HepG2 (cell line): ENCODE measurements at regions not wholly inside any gene's neighbourhood (a gene's known extent, or its start where the extent isn't known, plus 50 kb on each side); places are given as distances from the start of the nearest gene placed in this dataset.

Experiments
- ATAC-seq: fragments of 200-7000 bp; cut with Tn5 transposase; 3 replicates; pipeline ENCODE4 v1.9.1; 2020; ENCODE audit warnings: mild to moderate bottlenecking, moderate library complexity
- BruUV-seq: library from RNA; stranded (reverse); fragments of 400-500 nt; replicated peaks from 2 replicates; lab custom pipeline; 2021; lab: Mats Ljungman, UMichigan
- CTCF ChIA-PET: fragments of 300-600 bp; formaldehyde crosslinking; extraction: SDS; loops from one replicate; lab custom pipeline; 2021; ENCODE audit warnings: low total read pairs, inconsistent platforms, low intra/inter-chr PET ratio; lab: Yijun Ruan, JAX
- POLR2A ChIA-PET: fragments of 350-600 bp; sonication (Branson Sonifier 250); formaldehyde crosslinking; loops from one replicate; lab custom pipeline; 2020; ENCODE audit warnings: antibody characterized with exemption, inconsistent platforms; lab: Yijun Ruan, JAX
- DNase-seq: peaks from one replicate; pipeline ENCODE4 v3.0.0-alpha.2; 2015; ENCODE audit warnings: low spot score
- FAIRE-seq: peaks from 3 replicates; lab custom pipeline; 2011; peaks lifted over from hg19 to GRCh38; lab: Jason Lieb, UNC
- H2AFZ ChIP-seq: one replicate; pipeline ENCODE4 v1.6.1; 2011; ENCODE audit warnings: low read length, inconsistent platforms
- H3K27ac ChIP-seq: fragments of 300-600 bp; 3 replicates; pipeline ENCODE4 v1.8.0; 2011; ENCODE audit warnings: mixed run types, mild to moderate bottlenecking, mixed read lengths, low read length, inconsistent platforms; ENCODE audit not compliant: insufficient read depth; ENCODE audit errors: extremely low read length
- H3K27me3 ChIP-seq, 2 experiments: fragments of 200-600 bp in 1 of 2; 2 replicates in 1 of 2; 3 replicates in 1 of 2; pipeline versions ENCODE4 v1.6.0 to v1.8.0; 2011; ENCODE audit warnings: low read length in 2 of 2, mild to moderate bottlenecking in 2 of 2, moderate library complexity in 2 of 2, inconsistent platforms in 1 of 2; ENCODE audit not compliant: insufficient read depth in 2 of 2, control insufficient read depth in 1 of 2
- H3K36me3 ChIP-seq, 2 experiments: fragments of 200-600 bp in 1 of 2; replicated peaks in 1 of 2; 2 replicates in 1 of 2; 3 replicates in 1 of 2; pipeline versions ENCODE4 v1.5.1 to v1.8.0; 2011; ENCODE audit warnings: low read length in 2 of 2, inconsistent platforms in 1 of 2; ENCODE audit not compliant: insufficient read depth in 2 of 2, control insufficient read depth in 1 of 2
- H3K4me1 ChIP-seq: 2 replicates; pipeline ENCODE4 v1.5.1; 2012; ENCODE audit warnings: low read length, inconsistent platforms; ENCODE audit not compliant: insufficient read depth
- H3K4me2 ChIP-seq: 2 replicates; pipeline ENCODE4 v1.6.0; 2011; ENCODE audit warnings: low read depth, low read length, inconsistent platforms
- H3K4me3 ChIP-seq, 3 experiments: fragments of 200-600 bp in 1 of 3; sonication (generic), shearing (Covaris generic) in 1 of 3; replicated peaks in 1 of 3; 2 replicates each; pipeline ENCODE4 v1.5.1; 2011 to 2016; ENCODE audit warnings: low read length in 3 of 3, inconsistent platforms in 2 of 3, low read depth in 2 of 3, mild to moderate bottlenecking in 2 of 3, control low read depth in 1 of 3, mixed read lengths in 1 of 3; ENCODE audit not compliant: insufficient read depth in 1 of 3
- H3K79me2 ChIP-seq: one replicate; pipeline ENCODE4 v1.6.1; 2011; ENCODE audit warnings: low read length, inconsistent platforms; ENCODE audit not compliant: insufficient read depth
- H3K9ac ChIP-seq: 2 replicates; pipeline ENCODE4 v1.6.0; 2011; ENCODE audit warnings: mild to moderate bottlenecking, low read depth, low read length, inconsistent platforms; ENCODE audit not compliant: insufficient read depth
- H3K9me3 ChIP-seq: 2 replicates; pipeline ENCODE4 v1.5.1; 2012; ENCODE audit warnings: mild to moderate bottlenecking, low read length
- H4K20me1 ChIP-seq: 2 replicates; pipeline ENCODE4 v1.6.0; 2011; ENCODE audit warnings: inconsistent platforms, mild to moderate bottlenecking, low read length, moderate library complexity; ENCODE audit not compliant: insufficient read depth
- EED ChIP-seq: sonication (generic); formaldehyde crosslinking; IDR thresholded peaks from 2 replicates; pipeline ENCODE4 v1.5.0; 2020; ENCODE audit warnings: mild to moderate bottlenecking, missing genetic modification reagents
- FOXO1 ChIP-seq: sonication (generic); formaldehyde crosslinking; IDR thresholded peaks from 2 replicates; pipeline ENCODE4 v1.4.0; 2020; ENCODE audit warnings: missing genetic modification reagents
- HIVEP1 ChIP-seq: sonication (generic); formaldehyde crosslinking; IDR thresholded peaks from 2 replicates; pipeline ENCODE4 v1.4.0; 2020; ENCODE audit warnings: mild to moderate bottlenecking, missing genetic modification reagents
- NCOA5 ChIP-seq: sonication (generic); formaldehyde crosslinking; IDR thresholded peaks from 2 replicates; pipeline ENCODE4 v1.4.0; 2020; ENCODE audit warnings: missing genetic modification reagents
- RBAK ChIP-seq: sonication (generic); formaldehyde crosslinking; IDR thresholded peaks from 2 replicates; pipeline ENCODE4 v1.5.1; 2020; ENCODE audit warnings: mild to moderate bottlenecking, missing genetic modification reagents
- SETDB1 ChIP-seq: sonication (generic); formaldehyde crosslinking; IDR thresholded peaks from 2 replicates; pipeline ENCODE4 v1.5.1; 2020; ENCODE audit warnings: missing genetic modification reagents, mild to moderate bottlenecking, borderline replicate concordance
- ZIK1 ChIP-seq: sonication (generic); formaldehyde crosslinking; IDR thresholded peaks from 2 replicates; pipeline ENCODE4 v1.5.0; 2020; ENCODE audit warnings: mild to moderate bottlenecking, low read depth, missing genetic modification reagents, borderline replicate concordance
- ZMYM2 ChIP-seq: sonication (generic); formaldehyde crosslinking; IDR thresholded peaks from 2 replicates; pipeline ENCODE4 v1.8.0; 2022; ENCODE audit warnings: mild to moderate bottlenecking, missing genetic modification reagents
- ZNF143 ChIP-seq: sonication (generic); formaldehyde crosslinking; IDR thresholded peaks from 2 replicates; pipeline ENCODE4 v1.4.0; 2020; ENCODE audit warnings: missing genetic modification reagents
- ZNF263 ChIP-seq: sonication (generic); formaldehyde crosslinking; IDR thresholded peaks from 2 replicates; pipeline ENCODE4 v1.4.0; 2020; ENCODE audit warnings: missing genetic modification reagents
- ZNF326 ChIP-seq: sonication (generic); formaldehyde crosslinking; IDR thresholded peaks from 2 replicates; pipeline ENCODE4 v1.4.0; 2020; ENCODE audit warnings: missing genetic modification reagents, borderline replicate concordance
- ZNF331 ChIP-seq: sonication (generic); formaldehyde crosslinking; IDR thresholded peaks from 2 replicates; pipeline ENCODE4 v1.4.0; 2020; ENCODE audit warnings: missing genetic modification reagents
- WGBS: methylation state at CpG from one replicate; pipeline ENCODE4 v1.1.6; 2017; ENCODE audit warnings: low lambda C conversion rate; 5-methylcytosine and 5-hydroxymethylcytosine counted together
- in situ Hi-C: cut with HindIII; loops from 2 replicates; pipeline ENCODE4 v1.10.0; 2017; ENCODE audit warnings: low pct_unique_long_range_greater_than_20kb; ENCODE audit not compliant: extremely low pct_ligation_motif_present
- intact Hi-C: fragments of 100-400 bp; cut with micrococcal nuclease; formaldehyde crosslinking; loops from one replicate; pipeline ENCODE4 v1.10.0; 2022; ENCODE audit not compliant: unreplicated experiment
- TF ChIP-seq, protein P1 (sequence below): sonication (generic); formaldehyde crosslinking; IDR thresholded peaks from 2 replicates; pipeline ENCODE4 v1.5.0; 2020; ENCODE audit warnings: mild to moderate bottlenecking, missing genetic modification reagents
- TF ChIP-seq, protein P2 (sequence below): sonication (generic); formaldehyde crosslinking; IDR thresholded peaks from 2 replicates; pipeline ENCODE4 v1.5.0; 2020; ENCODE audit warnings: mild to moderate bottlenecking, missing genetic modification reagents
- TF ChIP-seq, protein P3 (sequence below): sonication (generic); formaldehyde crosslinking; IDR thresholded peaks from 2 replicates; pipeline ENCODE4 v1.4.0; 2020; ENCODE audit warnings: mild to moderate bottlenecking, missing genetic modification reagents, borderline replicate concordance
- TF ChIP-seq, protein P4 (sequence below): sonication (generic); formaldehyde crosslinking; IDR thresholded peaks from 2 replicates; pipeline ENCODE4 v1.4.0; 2020; ENCODE audit warnings: mild to moderate bottlenecking, missing genetic modification reagents
- TF ChIP-seq, protein P5 (sequence below): sonication (generic); formaldehyde crosslinking; IDR thresholded peaks from 2 replicates; pipeline ENCODE4 v1.4.0; 2020; ENCODE audit warnings: mild to moderate bottlenecking, missing genetic modification reagents

DNA sequence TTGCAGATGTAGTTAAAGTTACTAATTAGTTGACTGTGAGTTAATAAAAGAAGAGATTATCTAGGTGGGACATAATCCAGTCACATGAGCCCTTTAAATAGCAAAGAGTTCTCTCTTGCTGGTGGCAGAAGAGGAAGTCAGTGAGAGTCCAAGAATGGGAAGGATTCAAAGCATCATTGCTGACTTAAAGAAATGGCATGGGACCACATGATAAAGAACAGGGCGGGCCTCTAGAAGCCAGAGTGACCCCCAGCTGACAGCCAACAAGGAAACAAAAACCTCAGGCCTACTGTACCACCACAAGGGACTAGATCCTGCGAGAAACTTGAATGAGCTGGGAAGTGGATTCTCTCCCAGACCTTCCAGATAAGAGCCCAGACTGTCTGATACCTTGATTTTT is 447.2 kb upstream of the CCDC54 start (continued):
- TF ChIP-seq, protein P1, sequence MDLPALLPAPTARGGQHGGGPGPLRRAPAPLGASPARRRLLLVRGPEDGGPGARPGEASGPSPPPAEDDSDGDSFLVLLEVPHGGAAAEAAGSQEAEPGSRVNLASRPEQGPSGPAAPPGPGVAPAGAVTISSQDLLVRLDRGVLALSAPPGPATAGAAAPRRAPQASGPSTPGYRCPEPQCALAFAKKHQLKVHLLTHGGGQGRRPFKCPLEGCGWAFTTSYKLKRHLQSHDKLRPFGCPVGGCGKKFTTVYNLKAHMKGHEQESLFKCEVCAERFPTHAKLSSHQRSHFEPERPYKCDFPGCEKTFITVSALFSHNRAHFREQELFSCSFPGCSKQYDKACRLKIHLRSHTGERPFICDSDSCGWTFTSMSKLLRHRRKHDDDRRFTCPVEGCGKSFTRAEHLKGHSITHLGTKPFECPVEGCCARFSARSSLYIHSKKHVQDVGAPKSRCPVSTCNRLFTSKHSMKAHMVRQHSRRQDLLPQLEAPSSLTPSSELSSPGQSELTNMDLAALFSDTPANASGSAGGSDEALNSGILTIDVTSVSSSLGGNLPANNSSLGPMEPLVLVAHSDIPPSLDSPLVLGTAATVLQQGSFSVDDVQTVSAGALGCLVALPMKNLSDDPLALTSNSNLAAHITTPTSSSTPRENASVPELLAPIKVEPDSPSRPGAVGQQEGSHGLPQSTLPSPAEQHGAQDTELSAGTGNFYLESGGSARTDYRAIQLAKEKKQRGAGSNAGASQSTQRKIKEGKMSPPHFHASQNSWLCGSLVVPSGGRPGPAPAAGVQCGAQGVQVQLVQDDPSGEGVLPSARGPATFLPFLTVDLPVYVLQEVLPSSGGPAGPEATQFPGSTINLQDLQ (CRISPR knock-in tag): no peak
- no peak for TF ChIP-seq RBAK (CRISPR knock-in tag)
- no peak for TF ChIP-seq NCOA5 (CRISPR knock-in tag)
- no peak for TF ChIP-seq HIVEP1
- no peak for TF ChIP-seq ZNF143 (CRISPR knock-in tag)
- no peak for TF ChIP-seq ZNF331
- no peak for TF ChIP-seq SETDB1 (CRISPR knock-in tag)
- no peak for TF ChIP-seq FOXO1 (CRISPR knock-in tag)
- TF ChIP-seq ZIK1 (CRISPR knock-in tag): no peak
- TF ChIP-seq, protein P2, sequence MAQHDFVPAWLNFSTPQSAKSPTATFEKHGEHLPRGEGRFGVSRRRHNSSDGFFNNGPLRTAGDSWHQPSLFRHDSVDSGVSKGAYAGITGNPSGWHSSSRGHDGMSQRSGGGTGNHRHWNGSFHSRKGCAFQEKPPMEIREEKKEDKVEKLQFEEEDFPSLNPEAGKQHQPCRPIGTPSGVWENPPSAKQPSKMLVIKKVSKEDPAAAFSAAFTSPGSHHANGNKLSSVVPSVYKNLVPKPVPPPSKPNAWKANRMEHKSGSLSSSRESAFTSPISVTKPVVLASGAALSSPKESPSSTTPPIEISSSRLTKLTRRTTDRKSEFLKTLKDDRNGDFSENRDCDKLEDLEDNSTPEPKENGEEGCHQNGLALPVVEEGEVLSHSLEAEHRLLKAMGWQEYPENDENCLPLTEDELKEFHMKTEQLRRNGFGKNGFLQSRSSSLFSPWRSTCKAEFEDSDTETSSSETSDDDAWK: no peak

DNA sequence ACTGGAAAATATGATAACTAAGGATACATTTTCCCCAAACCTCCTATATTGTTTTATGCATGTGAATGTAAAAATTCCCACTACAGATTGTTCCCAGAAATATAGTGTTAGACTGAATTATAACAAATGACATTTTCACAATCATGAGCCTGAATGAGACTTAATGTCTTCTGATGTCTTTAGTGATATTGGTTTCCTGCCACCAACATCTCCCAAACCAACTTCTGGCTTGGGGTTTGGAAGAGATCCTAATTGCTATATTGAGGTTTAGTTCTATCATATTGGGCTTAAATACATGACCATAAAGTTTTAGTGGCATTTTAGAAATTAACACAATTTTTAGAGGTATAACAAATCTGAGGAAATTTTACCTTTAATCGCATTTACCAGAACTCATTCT is 445.3 kb upstream of the CCDC54 start:
- CTCF ChIA-PET: no interaction called here
- H3K9me3 ChIP-seq: no peaks in the 10 kb centered on the region
- TF ChIP-seq ZNF263 (CRISPR knock-in tag): no peak
- TF ChIP-seq EED (CRISPR knock-in tag): no peak
- TF ChIP-seq, protein P3, sequence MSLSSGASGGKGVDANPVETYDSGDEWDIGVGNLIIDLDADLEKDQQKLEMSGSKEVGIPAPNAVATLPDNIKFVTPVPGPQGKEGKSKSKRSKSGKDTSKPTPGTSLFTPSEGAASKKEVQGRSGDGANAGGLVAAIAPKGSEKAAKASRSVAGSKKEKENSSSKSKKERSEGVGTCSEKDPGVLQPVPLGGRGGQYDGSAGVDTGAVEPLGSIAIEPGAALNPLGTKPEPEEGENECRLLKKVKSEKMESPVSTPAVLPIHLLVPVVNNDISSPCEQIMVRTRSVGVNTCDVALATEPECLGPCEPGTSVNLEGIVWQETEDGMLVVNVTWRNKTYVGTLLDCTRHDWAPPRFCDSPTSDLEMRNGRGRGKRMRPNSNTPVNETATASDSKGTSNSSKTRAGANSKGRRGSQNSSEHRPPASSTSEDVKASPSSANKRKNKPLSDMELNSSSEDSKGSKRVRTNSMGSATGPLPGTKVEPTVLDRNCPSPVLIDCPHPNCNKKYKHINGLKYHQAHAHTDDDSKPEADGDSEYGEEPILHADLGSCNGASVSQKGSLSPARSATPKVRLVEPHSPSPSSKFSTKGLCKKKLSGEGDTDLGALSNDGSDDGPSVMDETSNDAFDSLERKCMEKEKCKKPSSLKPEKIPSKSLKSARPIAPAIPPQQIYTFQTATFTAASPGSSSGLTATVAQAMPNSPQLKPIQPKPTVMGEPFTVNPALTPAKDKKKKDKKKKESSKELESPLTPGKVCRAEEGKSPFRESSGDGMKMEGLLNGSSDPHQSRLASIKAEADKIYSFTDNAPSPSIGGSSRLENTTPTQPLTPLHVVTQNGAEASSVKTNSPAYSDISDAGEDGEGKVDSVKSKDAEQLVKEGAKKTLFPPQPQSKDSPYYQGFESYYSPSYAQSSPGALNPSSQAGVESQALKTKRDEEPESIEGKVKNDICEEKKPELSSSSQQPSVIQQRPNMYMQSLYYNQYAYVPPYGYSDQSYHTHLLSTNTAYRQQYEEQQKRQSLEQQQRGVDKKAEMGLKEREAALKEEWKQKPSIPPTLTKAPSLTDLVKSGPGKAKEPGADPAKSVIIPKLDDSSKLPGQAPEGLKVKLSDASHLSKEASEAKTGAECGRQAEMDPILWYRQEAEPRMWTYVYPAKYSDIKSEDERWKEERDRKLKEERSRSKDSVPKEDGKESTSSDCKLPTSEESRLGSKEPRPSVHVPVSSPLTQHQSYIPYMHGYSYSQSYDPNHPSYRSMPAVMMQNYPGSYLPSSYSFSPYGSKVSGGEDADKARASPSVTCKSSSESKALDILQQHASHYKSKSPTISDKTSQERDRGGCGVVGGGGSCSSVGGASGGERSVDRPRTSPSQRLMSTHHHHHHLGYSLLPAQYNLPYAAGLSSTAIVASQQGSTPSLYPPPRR (CRISPR knock-in tag): no peak
- no peak for TF ChIP-seq ZMYM2 (CRISPR knock-in tag)
- TF ChIP-seq, protein P4, sequence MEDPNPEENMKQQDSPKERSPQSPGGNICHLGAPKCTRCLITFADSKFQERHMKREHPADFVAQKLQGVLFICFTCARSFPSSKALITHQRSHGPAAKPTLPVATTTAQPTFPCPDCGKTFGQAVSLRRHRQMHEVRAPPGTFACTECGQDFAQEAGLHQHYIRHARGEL (CRISPR knock-in tag): no peak
- TF ChIP-seq ZNF326 (CRISPR knock-in tag): no peak
- TF ChIP-seq, protein P5, sequence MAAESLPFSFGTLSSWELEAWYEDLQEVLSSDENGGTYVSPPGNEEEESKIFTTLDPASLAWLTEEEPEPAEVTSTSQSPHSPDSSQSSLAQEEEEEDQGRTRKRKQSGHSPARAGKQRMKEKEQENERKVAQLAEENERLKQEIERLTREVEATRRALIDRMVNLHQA (CRISPR knock-in tag): no peak

More for the DNA sequence above, 445.3 kb upstream of the CCDC54 start:
- H3K4me3 ChIP-seq: no peak overlapping the region
- no peaks in the 10 kb centered on the region for H3K79me2 ChIP-seq
- H3K9ac ChIP-seq: no peak overlapping the region
- no peaks in the 10 kb centered on the region for H3K4me1 ChIP-seq
- no peaks in the 10 kb centered on the region for H4K20me1 ChIP-seq
- H3K27ac ChIP-seq: no peak overlapping the region
- BruUV-seq: no TSS peak
- H3K4me2 ChIP-seq: no peak overlapping the region
- H2AFZ ChIP-seq: no peak overlapping the region
- no peaks in the 10 kb centered on the region for H3K36me3 ChIP-seq
- DNase-seq (no peak), ATAC-seq (no peak), FAIRE-seq (no peak)
- no peaks in the 10 kb centered on the region for H3K27me3 ChIP-seq
- POLR2A ChIA-PET: no interaction called here
- WGBS: 3% methylated on average over 1 of the region's 1 CpG
- in situ Hi-C loops: no loop called here
- intact Hi-C loops: no loop called here
